Dedifferentiated amniotic fluid mesenchymal stem cell (primary cell): ENCODE measurements at regions not wholly inside any gene's neighbourhood (a gene's known extent, or its start where the extent isn't known, plus 50 kb on each side); places are given as distances from the start of the nearest gene placed in this dataset.
"Not testable (repeated sequence)": the region's sequence is repeated elsewhere in the genome, so short reads cannot be mapped to it uniquely, and the experiment has no call there.

Experiments used
- DNase-seq: peaks from one replicate; pipeline ENCODE4 v3.0.0-alpha.2; 2016; ENCODE audit errors: extremely low spot score

DNA sequence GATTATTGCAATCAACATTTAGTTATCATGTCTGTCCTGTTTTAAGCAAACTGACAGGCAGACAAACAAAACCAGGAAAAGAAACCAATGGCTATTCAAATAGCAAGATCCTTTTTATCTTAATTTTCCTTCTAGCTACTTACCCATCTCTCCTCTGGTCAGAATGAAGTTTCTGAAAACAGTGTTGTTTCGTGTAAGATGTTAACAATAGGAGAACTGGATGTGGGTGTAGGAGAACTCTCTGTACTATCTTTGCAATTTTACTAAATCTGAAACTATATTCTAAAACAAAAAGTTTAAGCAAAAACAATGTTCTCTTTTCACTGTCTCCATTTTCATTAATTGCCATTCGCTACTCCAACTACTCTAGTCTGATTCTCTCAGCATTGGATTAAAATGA lies 726.4 kb downstream of the ZNF385D start:
- DNase-seq = no peak

DNA sequence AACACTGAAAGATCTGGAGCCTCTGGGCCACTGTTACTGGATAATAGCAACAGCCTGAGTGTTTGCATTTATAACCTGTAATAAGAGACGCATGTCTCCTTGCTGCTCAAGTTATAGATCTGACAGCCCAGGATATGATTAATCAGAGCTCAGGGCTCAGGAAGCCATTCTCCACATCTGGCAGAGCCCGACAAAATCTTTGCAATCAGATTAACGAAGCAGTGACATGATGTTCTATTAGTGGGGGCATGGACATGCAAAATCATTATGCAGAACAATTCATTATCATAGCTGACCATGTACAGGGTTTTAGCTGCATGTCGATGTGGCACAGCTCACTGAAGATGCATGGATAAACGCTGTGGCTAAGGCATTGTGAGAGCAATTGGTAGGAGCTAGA lies 730.3 kb downstream of the ZNF385D start:
- DNase-seq = no peak

DNA sequence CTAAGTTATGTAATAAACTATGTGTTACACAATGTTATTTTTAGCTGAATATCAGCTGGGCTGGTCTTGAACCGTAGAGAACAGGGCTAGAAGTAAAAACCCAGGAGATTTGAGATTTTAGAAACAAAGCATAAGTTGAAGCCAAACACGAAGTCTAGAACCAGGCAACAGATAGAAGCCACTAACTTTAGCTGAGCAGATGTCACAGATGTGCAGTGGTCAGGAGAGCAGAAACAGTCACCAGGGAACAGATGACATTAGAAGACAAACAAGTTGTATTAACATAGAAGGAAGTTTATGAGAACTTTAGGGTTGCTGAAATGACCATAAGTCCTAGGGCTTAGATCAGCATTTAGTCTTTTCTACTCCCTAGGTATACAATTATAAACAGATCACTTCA lies 731.0 kb downstream of the ZNF385D start:
- DNase-seq = no peak

DNA sequence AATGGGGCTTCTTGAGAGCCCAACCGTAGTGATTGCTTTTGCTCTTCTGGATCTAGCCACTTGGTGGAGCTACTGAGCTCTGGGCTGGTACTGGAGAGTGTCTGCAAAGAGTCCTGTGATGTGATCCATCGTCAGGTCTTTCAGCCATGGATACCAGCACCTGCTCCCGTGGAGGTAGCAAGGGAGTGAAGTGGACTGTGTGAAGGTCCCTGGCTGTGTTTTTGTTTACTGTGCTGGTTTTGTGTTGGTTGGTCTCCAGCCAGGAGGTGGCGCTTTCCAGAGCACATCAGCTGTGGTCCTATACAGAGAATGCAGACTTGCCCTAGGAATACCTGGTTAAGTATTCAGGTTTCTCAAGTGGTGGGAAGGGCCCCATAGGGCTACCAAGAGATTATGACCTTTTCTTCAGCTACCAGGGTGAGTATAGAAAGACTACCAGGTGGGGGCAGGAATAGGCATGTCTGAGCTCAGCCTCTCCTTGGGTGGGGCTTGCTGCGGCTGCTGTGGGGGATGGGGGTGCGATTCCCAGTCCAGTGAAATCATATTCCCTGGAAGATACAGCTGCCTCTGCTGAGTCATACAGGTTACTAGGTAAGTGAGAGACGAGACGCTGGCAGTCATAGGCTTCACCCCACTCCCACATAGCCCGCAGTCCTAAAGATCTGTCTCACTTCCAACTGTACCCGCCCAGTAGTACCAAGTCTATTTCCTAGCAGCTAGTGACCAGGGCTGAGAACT lies 733.7 kb downstream of the ZNF385D start:
- no peak for DNase-seq

DNA sequence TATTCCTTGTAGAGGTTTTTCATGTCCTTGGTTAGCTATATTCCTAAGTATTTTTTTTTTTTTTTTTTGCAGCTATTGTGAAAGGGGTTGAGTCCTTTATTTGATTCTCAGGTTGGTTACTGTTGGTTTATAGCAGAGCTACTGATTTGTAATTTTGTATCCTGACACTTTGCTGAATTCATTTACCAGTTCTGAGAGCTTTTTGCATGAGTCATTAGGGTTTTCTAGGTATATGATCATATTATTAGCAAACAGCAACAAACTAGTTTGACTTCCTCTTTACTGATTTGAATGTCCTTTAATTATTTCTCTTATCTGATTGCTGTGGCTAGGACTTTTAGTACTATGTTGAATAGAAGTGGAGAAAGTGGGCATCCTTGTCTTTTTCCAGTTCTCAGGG lies 737.4 kb downstream of the ZNF385D start:
- DNase-seq = no peak

DNA sequence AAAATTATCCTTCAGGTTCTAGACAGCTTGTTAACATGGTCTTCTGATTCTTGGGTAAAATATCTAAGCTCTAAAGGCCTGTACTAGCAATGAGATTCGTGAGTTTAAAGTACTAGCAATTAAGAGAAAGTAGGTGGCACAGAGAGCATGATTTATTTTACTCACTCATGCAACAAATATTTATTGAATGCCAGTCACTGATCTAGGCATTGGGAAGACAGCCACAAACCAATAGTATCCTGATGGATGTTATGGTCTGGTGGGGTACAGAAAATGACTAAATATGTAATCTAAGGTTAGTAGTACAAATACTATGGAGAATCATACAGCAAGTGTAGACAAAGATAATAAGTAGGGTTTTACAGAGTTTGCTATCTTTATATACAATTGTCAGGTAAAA lies 751.3 kb downstream of the ZNF385D start:
- DNase-seq = no peak

GRCh38 chr3:20997183-20997582 lies 753.8 kb downstream of the ZNF385D start:
- DNase-seq = no peak

DNA sequence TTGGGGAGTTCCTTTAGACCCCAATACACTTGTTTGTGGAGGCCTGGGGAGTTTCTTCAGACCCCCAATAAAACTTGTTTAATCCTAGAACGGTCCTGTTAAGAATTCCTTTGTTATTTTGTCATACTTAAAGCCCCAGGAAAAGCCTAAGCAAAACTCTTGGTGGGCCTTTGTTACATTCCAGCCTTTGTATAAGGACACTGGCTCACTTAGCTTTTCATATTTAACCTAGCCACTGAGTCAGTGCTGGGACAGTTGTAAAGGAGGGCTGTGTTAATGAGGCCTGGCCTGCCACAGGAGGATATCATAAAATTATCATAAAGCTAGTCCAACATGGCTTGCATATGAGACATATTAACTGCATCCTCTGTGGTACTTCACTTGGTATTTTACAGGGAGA lies 760.1 kb downstream of the ZNF385D start:
- no peak for DNase-seq

- not testable (repeated sequence) for DNase-seq
These were observed 761.4 kb downstream of the ZNF385D start for GRCh38 chr3:20989653-20990052.

GRCh38 chr3:20984594-20985205 lies 766.3 kb downstream of the ZNF385D start:
- no peak for DNase-seq

DNA sequence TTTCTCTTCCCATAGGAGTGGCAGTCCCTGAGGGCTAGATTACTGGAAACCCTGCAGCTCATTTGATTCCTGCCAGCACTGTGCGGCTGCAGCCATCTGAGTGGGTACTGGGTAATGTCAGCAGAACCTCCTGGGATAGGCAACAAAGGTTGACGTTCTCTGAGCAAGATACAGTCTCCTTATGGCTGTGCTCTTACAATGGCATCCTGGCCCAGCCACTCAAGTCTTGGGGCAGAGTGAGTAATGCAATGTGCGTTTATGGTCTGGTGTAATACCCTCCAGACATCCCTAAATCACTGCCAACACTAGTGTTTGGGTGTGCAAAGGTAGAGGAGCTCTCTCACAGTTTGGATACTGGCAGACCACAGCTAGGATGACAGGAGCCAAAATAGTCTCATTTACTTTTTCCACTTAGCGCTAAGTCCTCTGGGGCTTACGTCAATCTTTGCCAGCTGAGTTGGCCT lies 775.8 kb downstream of the ZNF385D start:
- DNase-seq = no peak

- DNase-seq = no peak
These were observed 776.6 kb downstream of the ZNF385D start for GRCh38 chr3:20974396-20974795.

DNA sequence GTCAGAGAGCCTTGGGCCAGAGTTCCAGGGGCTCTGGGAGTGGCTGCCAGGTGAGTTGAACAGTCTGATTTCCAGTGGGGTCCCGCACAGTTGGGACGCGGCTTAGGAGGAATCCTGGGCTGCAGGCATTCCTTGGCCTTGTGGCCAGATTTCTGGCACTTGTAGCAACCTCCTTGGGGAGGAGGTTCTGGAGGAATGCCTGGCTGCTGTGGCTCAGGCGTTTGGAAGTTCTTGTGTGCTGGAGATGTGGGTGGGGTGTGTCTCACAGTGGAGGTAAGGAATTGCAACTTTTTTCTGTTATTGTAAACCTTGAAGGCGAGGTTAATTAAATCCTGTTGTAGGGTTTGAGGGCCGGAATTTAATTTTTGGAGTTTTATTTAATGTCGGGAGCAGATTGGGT lies 780.2 kb downstream of the ZNF385D start:
- DNase-seq = not testable (repeated sequence)

DNA sequence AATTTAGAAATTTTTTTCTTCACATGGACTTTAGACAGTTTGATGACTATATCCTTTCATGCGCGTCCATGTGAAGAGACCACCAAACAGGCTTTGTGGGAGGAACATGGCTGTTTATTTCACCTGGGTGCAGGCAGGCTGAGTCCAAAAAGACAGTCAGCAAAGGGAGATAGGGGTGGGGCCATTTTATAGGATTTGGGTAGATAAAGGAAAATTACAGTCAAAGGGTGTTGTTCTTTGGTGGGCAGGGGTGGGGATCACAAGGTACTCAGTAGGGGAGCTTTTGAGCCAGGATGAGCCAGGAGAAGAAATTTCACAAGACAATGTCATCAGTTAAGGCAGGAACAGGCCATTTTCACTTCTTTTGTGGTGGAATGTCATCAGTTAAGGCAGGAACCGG lies 781.5 kb upstream of the SGO1 start:
- DNase-seq = not testable (repeated sequence)

DNA sequence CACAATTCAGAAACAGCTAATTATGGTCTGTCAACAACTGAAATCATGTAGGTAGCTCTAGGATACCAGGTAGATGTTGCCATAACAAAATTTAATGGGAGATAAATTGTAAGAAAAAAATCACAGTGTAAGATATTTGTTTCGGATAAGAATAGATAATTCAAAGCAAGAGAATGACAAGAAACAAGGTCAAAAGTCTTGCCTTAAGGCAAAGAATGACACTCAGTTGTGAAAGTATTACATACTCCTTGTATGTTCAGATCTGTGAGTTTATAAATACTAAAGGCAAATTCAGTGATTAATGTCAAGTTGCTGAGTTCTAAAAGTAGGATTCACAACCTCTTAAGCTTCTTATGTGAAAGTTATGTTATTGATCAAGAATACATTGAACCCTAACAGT lies 772.2 kb upstream of the SGO1 start:
- DNase-seq = no peak

DNA sequence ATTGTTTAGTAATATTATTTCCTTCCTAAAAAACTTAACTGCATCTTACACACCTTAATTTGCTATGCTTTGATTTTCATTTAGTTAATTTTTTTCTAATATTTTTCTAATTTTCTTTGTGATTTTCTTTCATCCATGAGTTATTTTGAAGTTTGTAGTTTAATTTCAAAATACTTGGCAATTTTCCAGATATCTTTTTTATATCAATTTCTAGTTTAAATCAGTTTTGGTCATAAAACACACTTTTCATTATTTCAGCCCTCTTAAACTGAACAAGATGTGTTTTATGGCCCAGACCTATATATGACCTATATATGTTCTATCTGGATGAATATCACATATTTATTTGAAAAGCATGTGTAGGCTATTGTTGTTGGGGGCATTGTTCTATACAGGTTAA lies 759.9 kb upstream of the SGO1 start:
- DNase-seq = no peak

DNA sequence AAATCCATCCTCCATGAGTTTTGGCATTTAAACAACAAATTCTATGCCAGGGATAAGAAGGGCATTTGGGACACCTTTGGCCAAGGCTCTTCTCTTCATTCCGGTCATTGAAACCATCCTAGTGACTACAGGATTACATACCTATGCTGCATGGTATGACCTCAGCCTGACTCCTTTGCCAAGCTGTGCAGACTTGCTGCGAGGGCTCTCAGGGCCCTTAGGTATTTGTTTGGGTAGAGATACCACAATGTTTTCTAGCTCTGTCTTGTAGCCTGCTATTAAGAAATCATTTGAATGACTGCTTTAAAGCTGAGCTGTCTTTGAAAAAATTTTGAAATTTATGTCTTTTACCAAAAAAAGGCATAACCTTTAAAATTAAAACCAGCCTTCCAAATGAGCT lies 749.8 kb upstream of the SGO1 start:
- DNase-seq = no peak

- DNase-seq = no peak
These were observed 745.8 kb upstream of the SGO1 start for GRCh38 chr3:20931834-20932233.

DNA sequence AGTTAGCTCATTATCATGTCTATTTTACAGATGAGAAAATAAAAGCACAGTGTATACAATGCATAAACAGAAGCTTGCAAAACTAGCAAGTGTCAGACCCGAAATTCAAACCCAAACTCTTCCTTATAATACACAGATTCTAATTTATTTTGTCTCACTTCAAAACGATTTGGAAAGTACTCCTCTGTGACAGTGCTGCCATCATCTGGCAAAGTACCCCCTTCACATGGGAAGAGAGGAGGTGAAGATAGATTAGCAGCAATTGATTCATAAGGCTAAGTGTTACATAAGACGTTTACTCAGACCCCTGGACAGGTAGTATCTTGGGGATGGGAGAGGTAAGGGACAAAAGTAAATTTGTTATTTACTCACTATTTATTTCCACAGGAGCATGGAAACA lies 744.0 kb upstream of the SGO1 start:
- DNase-seq = no peak

GRCh38 chr3:20924646-20925385 lies 738.8 kb upstream of the SGO1 start:
- no peak for DNase-seq

- not testable (repeated sequence) for DNase-seq
These were observed 735.1 kb upstream of the SGO1 start for GRCh38 chr3:20921112-20921511.

- DNase-seq = no peak
These were observed 731.1 kb upstream of the SGO1 start for GRCh38 chr3:20916951-20917606.
